VCaP (cell line): ENCODE measurements at regions not wholly inside any gene's neighbourhood (a gene's known extent, or its start where the extent isn't known, plus 50 kb on each side); places are given as distances from the start of the nearest gene placed in this dataset.

Experiments
- H3K27ac ChIP-seq: fragments of 450-650 bp; 2 replicates; pipeline ENCODE4 v1.5.1; 2017
- TF ChIP-seq, protein P1 (sequence below): fragments of 450-650 bp; conservative IDR thresholded peaks from 2 replicates; pipeline ENCODE4 v1.5.1; 2017; ENCODE audit warnings: mild to moderate bottlenecking, moderate library complexity

DNA sequence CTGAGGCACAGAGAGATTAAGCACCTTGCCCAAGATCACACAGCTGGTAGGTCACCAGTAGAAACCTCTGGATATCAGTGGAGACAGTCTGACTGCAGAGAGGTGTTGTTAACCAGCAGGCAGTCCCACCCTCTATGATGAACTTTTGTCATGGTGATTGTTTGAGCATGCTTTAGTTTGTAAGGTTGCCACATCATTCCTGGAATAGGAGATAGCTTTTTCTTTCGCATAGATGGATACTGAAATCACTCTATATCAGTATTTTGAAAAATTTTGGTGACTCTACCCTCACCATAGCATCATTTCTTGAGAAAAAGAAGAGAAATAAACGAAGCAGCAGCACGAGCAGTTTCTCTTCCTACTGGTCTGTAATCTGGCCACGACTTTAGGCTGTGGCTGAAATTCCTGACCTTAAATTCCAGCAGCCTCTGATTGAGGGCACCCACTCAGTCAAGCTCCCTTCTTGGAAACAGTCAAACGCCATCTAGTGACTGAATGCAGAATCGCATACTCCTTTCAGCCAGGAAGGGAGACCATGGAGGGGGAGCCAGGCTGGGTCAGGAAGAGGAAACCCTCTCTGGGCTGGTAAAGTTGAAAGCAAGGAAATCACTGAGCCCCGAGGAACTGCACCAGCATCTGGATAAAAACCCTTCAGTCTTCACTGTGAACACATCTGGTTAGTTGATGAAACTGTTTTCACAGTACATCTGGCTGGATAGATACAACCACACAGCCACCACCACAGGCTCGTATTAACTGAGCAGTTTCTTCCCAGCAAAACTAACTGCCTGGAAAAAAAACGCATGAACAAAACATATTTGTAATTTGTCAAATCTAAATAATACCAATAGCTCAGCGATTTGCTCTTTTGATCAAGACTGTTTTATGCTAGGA is 108.5 kb upstream of the XYLT1 start:
- TF ChIP-seq, protein P1, sequence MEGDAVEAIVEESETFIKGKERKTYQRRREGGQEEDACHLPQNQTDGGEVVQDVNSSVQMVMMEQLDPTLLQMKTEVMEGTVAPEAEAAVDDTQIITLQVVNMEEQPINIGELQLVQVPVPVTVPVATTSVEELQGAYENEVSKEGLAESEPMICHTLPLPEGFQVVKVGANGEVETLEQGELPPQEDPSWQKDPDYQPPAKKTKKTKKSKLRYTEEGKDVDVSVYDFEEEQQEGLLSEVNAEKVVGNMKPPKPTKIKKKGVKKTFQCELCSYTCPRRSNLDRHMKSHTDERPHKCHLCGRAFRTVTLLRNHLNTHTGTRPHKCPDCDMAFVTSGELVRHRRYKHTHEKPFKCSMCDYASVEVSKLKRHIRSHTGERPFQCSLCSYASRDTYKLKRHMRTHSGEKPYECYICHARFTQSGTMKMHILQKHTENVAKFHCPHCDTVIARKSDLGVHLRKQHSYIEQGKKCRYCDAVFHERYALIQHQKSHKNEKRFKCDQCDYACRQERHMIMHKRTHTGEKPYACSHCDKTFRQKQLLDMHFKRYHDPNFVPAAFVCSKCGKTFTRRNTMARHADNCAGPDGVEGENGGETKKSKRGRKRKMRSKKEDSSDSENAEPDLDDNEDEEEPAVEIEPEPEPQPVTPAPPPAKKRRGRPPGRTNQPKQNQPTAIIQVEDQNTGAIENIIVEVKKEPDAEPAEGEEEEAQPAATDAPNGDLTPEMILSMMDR, result peak; percentile 83
- H3K27ac ChIP-seq, result no peak overlapping the region

DNA sequence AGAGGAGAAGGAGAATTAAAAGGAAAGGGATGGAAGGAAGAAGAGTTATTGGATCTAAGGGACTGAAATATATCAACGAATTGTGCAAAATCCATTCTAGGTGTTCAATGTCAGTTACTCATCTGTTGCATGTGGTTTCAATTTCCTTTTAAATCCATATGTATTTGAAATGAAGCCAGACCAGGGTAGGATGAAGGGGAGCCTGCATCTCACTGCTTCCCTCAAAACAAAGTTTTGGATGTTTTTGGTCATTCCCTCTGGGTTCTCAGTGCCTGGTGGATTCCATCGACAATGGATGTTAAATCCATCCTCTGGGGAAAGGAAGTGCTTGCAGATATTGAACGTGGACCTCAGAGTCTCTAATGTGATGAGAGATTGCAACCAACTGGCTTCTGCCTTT is 103.5 kb upstream of the XYLT1 start:
- TF ChIP-seq, protein P1, result no peak
- no peak overlapping the region for H3K27ac ChIP-seq

DNA sequence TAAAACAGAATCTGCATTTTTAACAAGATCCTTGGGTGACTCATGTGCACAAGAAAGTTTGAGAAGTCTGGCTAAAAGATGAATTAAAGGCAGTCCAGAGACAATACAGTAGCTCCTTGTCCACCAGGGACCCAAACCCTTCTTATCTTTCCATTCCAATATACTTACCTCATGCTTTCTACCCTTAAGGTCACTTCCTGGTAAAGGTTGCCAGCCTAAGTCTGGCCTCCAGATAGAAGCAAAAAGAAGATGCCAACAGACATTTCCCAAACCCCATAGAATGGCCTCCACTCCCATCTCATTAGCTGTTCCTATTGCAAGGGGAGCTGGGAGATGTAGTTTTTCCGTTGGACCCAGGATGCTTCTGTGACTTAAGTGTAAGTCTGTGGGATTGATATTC is 101.4 kb upstream of the XYLT1 start:
- TF ChIP-seq, protein P1, result no peak
- no peak overlapping the region for H3K27ac ChIP-seq

DNA sequence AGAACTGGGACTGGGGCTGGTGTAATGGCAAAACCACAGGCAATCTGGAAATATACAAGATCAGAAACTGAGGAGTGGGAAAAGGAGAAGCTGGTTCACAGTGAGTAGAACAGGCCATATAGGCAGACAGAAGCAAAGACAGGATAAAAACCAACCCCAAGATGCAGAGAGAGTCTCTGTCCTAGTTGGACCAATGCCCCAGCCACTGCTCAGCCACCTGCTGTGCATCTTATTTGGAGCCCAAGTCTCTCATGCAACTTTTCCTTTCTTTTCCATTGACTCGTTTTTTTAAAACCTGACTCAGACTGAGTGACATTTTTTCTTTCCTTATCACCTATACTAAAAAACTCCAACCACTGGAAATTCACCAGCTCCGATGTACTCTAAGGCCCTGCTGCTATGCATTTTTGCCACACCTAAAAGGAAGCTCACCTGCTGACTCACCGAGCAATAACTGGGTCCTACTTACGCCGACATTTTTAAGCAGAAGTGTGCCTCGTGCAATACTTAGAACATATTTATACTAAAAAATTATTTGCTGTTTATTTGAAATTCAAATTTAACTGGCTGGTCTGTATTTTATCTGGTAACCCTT is 100.8 kb upstream of the XYLT1 start:
- no peak overlapping the region for H3K27ac ChIP-seq
- TF ChIP-seq, protein P1, result no peak

DNA sequence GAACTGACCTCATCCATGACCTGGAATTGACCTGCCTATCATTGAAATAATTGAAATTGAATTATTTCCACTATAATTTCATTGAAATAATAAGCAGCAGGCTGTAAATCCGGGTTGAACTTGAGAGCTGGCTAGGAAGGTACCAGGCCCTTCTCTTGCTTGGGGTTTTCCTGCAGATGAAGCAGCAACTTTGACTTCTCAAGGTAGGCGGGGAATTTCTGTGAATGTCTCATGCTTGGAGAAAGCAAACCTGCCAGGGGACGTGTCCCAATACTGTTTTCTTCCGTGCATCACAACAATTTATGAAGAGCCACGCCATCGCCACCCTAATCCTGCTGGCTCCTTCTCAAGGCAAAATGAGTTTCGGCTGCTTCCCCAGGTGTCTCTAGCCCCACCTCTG is 97.5 kb upstream of the XYLT1 start:
- TF ChIP-seq, protein P1, result no peak

DNA sequence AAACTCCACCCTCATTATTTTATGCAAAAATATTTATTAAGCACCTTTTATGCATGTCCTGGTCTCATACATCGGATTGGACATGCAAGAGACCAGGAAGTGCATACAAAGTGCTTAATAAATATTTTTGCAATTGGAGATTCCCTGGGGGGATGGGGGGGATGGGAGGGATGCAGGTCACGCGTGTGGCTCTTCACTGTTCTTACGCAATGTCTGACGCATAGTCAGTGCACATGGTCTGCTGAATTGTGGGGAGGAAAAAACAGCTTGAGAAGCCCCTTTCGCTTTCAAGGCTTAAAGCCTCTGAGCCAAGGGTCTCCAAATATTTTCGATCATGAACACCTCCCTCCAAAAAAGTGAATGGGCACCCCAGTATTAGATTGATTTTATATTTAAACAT is 96.7 kb upstream of the XYLT1 start:
- TF ChIP-seq, protein P1, result no peak

More for the DNA sequence above, 97.5 kb upstream of the XYLT1 start:
- no peak overlapping the region for H3K27ac ChIP-seq

DNA sequence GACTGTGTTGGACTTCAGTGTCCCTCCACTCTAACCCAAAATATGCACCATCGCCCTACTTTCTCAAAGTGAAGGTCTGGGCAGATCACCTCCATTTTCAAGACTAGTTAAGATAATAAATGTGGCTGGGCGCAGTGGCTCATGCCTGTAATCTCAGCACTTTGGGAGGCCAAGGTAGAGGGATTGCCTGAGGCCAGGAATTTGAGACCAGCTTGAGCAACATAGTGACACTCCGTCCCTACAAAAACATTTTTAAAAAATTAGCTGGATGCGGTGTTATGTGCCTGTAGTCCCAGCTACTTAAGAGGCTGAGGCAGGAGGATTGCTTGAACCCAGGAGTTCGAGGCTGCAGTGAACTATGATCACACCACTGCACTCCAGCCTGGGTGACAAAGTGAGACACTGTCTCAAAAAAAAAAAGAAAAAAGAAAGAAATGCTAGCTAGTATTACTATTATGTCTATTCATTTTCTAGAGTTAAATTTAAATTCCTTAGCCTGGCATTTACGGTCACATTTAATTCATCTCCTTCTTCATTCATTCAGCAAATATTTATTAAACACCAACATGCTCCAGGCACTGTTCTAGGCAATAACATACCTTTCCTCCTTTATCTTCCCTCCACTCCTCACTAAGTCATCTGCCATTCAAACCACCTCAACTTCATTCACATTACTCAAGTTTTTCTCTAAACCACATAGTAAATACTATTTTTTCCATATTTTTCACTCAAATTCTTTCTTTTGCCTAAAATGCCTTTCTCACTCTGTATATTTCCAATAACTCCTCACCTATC is 96.1 kb upstream of the XYLT1 start:
- TF ChIP-seq, protein P1, result no peak
- no peak overlapping the region for H3K27ac ChIP-seq

More for the DNA sequence above, 96.7 kb upstream of the XYLT1 start:
- H3K27ac ChIP-seq, result no peak overlapping the region
